ENCODE measurements at regions not wholly inside any gene's neighbourhood (a gene's known extent, or its start where the extent isn't known, plus 50 kb on each side); places are given as distances from the start of the nearest gene placed in this dataset.
A peak's percentile ranks its signal among the peaks of the same experiment; 100 is the strongest.

GRCh38 chr12:69026336-69026735 is 93.4 kb upstream of the CPM start:
- Histone ChIP-seq H3K4me2 (replicated peaks; ENCODE audit: extremely low read depth, low read length, poor library complexity, severe bottlenecking) (no peak overlapping the region), H4K20me1 (ENCODE audit: insufficient read depth, low read length) (no peaks in the 10 kb centered on the region), H3K36me3 (replicated peaks in 1 of 2; ENCODE audit: control insufficient read depth in 1 of 2, insufficient read depth in 2 of 2, low read length in 2 of 2) (no peaks in the 10 kb centered on the region), H3K4me3 (replicated peaks in 1 of 3; ENCODE audit: low read depth in 2 of 3, low read length in 3 of 3) (no peak overlapping the region), H3K9me3 (replicated peaks in 1 of 2; ENCODE audit: control insufficient read depth in 1 of 2, insufficient read depth in 1 of 2, low read length in 2 of 2) (no peaks in the 10 kb centered on the region), H3K27ac (ENCODE audit: low read depth in 1 of 2, low read length in 2 of 2) (peak overlapping the region in 1 of 2 donors; percentile 49), H2AFZ (ENCODE audit: insufficient read depth, low read depth, low read length, poor library complexity, severe bottlenecking) (peak overlapping the region; percentile 1), H3K79me2 (ENCODE audit: insufficient read depth, low read length) (no peaks in the 10 kb centered on the region), H3K4me1 (ENCODE audit: control insufficient read depth in 1 of 2, insufficient read depth in 2 of 2, low read length in 2 of 2) (peaks cover 20% of the 10 kb centered on the region in 2 donors), H3K27me3 (ENCODE audit: control insufficient read depth in 2 of 2, insufficient read depth in 2 of 2, low read length in 2 of 2) (no peaks in the 10 kb centered on the region), H3K9ac (ENCODE audit: insufficient read depth, low read length, poor library complexity, severe bottlenecking) (no peak overlapping the region)
- WGBS (ENCODE audit: insufficient coverage), result no CpG with 5 or more reads among the region's 1 CpG
- Mint-ChIP-seq H3K27me3 (ENCODE audit: low read depth in 3 of 3) (peaks cover 0 to 2% (median 0%) of the 10 kb centered on the region in 3 donors), H3K4me3 (no peak overlapping the region), H3K4me1 (peaks cover 25% of the 10 kb centered on the region), H3K9me3 (peaks cover 0 to 7% (median 2%) of the 10 kb centered on the region in 7 donors), H3K36me3 (no peaks in the 10 kb centered on the region), H3K27ac (peak overlapping the region; percentile 44 to 92 (median 79))
- peak; percentile 60 to 73 (median 71) for DNase-seq
- no peak for TF ChIP-seq CTCF (IDR thresholded peaks at IDR 0.05)
- intact Hi-C loops (cut with micrococcal nuclease), result no loop called here

- Mint-ChIP-seq H3K9me3 (peaks cover 0 to 7% (median 2%) of the 10 kb centered on the region in 7 donors), H3K36me3 (no peaks in the 10 kb centered on the region), H3K4me1 (peaks cover 25% of the 10 kb centered on the region), H3K4me3 (no peak overlapping the region), H3K27ac (peak overlapping the region; percentile 30 to 92 (median 58)), H3K27me3 (ENCODE audit: low read depth in 3 of 3) (peaks cover 0 to 2% (median 0%) of the 10 kb centered on the region in 3 donors)
- no peaks in the 10 kb centered on the region for H3K36me3 ChIP-seq (replicated peaks in 1 of 2; ENCODE audit: control insufficient read depth in 1 of 2, insufficient read depth in 2 of 2, low read length in 2 of 2)
- peaks cover 20% of the 10 kb centered on the region in 2 donors for H3K4me1 ChIP-seq (ENCODE audit: control insufficient read depth in 1 of 2, insufficient read depth in 2 of 2, low read length in 2 of 2)
- peak in 1 of 3 donors; percentile 20 for DNase-seq
- H3K27me3 ChIP-seq (ENCODE audit: control insufficient read depth in 2 of 2, insufficient read depth in 2 of 2, low read length in 2 of 2), result no peaks in the 10 kb centered on the region
- H3K79me2 ChIP-seq (ENCODE audit: insufficient read depth, low read length), result no peaks in the 10 kb centered on the region
- H2AFZ ChIP-seq (ENCODE audit: insufficient read depth, low read depth, low read length, poor library complexity, severe bottlenecking), result no peak overlapping the region
- no peak overlapping the region for H3K4me2 ChIP-seq (replicated peaks; ENCODE audit: extremely low read depth, low read length, poor library complexity, severe bottlenecking)
- intact Hi-C loops (cut with micrococcal nuclease), result no loop called here
- WGBS (ENCODE audit: insufficient coverage), result 80% methylated on average over 4 of the region's 4 CpGs
- H3K4me3 ChIP-seq (replicated peaks in 1 of 3; ENCODE audit: low read depth in 2 of 3, low read length in 3 of 3), result no peak overlapping the region
- no peak overlapping the region for H3K9ac ChIP-seq (ENCODE audit: insufficient read depth, low read length, poor library complexity, severe bottlenecking)
- H3K27ac ChIP-seq (ENCODE audit: low read depth in 1 of 2, low read length in 2 of 2), result no peak overlapping the region
- TF ChIP-seq CTCF (IDR thresholded peaks at IDR 0.05), result no peak
- no peaks in the 10 kb centered on the region for H4K20me1 ChIP-seq (ENCODE audit: insufficient read depth, low read length)
- no peaks in the 10 kb centered on the region for H3K9me3 ChIP-seq (replicated peaks in 1 of 2; ENCODE audit: control insufficient read depth in 1 of 2, insufficient read depth in 1 of 2, low read length in 2 of 2)
Observed at GRCh38 chr12:69027411-69027881, 94.5 kb upstream of the CPM start.

All from CD14-positive monocyte (primary cell).